ENCODE measurements at regions not wholly inside any gene's neighbourhood (a gene's known extent, or its start where the extent isn't known, plus 50 kb on each side); places are given as distances from the start of the nearest gene placed in this dataset.

DNA sequence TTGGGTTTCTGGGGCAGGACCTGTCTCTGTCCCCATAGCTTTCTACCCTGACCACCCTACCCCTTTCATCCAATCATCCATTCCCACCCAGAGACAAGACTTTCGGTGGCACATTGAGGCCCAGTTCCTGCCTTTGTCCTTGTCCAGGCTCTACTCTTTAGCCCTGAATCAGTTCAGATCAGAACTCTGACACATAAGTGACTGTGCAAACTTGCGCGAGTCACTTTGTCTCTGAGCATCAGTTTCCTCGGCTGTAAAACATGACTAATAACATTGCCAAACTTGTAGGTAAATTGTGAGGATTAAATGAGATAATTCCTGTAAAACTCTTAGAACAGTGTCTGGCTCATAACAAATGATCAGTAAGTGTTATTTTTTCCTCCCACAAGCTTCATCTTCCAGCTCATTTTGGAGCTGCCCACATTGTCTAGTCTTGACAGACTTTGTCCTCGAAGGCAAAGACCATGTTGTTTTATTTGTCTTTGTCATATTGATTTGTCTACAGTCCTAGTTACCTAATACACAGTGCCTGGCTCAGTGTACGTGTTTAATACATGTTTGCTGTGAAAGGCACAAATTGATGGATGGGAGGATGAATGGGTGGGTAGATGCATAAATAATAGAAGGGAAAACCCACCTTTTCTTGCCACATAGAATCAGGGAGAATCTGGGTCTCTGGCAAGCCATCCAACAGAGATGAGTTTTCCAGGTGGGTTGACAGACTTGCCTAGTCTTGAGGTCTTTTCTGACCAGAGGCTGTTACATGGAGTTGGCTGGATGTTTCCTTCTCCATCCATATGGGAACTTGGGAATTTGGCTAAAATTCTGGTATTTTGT is 262.9 kb downstream of the OMA1 start:
- TF ChIP-seq CTCF (conservative IDR thresholded peaks at IDR 0.05 in 1 of 2, IDR thresholded peaks at IDR 0.05 in 1 of 2; ENCODE audit: extremely low read depth in 1 of 2, insufficient read depth in 1 of 2, low read depth in 1 of 2, low read length in 2 of 2) (no peak), EZH2 (IDR thresholded peaks at IDR 0.05; ENCODE audit: borderline replicate concordance, low read length) (no peak)

Data from mammary epithelial cell (primary cell).